Mucosa of descending colon (tissue), 3 donors: ENCODE measurements at regions not wholly inside any gene's neighbourhood (a gene's known extent, or its start where the extent isn't known, plus 50 kb on each side); places are given as distances from the start of the nearest gene placed in this dataset.

Source experiments
- ATAC-seq: fragments of 200-7000 bp; cut with Tn5 transposase; one replicate; pipeline ENCODE4 v1.9.1; 2020; ENCODE audit warnings: mild to moderate bottlenecking, moderate library complexity
- DNase-seq, 3 donors: peaks; one replicate each; pipeline ENCODE4 v3.0.0-alpha.2; 2020
- H3K36me3 ChIP-seq: fragments of 200-600 bp; one replicate; pipeline ENCODE4 v1.8.0; 2021; ENCODE audit warnings: low read depth, mild to moderate bottlenecking
- H3K4me1 ChIP-seq: fragments of 200-600 bp; one replicate; pipeline ENCODE4 v1.8.0; 2021; ENCODE audit warnings: low read depth, mild to moderate bottlenecking
- H3K4me3 ChIP-seq: fragments of 200-600 bp; one replicate; pipeline ENCODE4 v1.8.0; 2021; ENCODE audit warnings: mild to moderate bottlenecking
- H3K9me3 ChIP-seq: fragments of 200-600 bp; one replicate; pipeline ENCODE4 v1.8.0; 2021; ENCODE audit warnings: mild to moderate bottlenecking
- intact Hi-C, 2 donors: fragments of 100-400 bp; cut with DNase I in 1 of 2; cut with micrococcal nuclease in 1 of 2; formaldehyde crosslinking; loops; one replicate each; pipeline versions ENCODE4 v1.11.0 to v1.11.1; 2022; cut with DNase I, micrococcal nuclease
- TF ChIP-seq, protein P1 (sequence below): fragments of 200-600 bp; IDR thresholded peaks from one replicate; pipeline ENCODE4 v1.8.0; 2022; ENCODE audit warnings: antibody characterized with exemption, mild to moderate bottlenecking
- donor health status: DM: no; HTN: no; CAD: no; lungs with moderate emphysema.
- donor health status: DM: no; HTN: no; CAD: no.
- donor health status: DM: no; HTN: yes; CAD: no.

DNA sequence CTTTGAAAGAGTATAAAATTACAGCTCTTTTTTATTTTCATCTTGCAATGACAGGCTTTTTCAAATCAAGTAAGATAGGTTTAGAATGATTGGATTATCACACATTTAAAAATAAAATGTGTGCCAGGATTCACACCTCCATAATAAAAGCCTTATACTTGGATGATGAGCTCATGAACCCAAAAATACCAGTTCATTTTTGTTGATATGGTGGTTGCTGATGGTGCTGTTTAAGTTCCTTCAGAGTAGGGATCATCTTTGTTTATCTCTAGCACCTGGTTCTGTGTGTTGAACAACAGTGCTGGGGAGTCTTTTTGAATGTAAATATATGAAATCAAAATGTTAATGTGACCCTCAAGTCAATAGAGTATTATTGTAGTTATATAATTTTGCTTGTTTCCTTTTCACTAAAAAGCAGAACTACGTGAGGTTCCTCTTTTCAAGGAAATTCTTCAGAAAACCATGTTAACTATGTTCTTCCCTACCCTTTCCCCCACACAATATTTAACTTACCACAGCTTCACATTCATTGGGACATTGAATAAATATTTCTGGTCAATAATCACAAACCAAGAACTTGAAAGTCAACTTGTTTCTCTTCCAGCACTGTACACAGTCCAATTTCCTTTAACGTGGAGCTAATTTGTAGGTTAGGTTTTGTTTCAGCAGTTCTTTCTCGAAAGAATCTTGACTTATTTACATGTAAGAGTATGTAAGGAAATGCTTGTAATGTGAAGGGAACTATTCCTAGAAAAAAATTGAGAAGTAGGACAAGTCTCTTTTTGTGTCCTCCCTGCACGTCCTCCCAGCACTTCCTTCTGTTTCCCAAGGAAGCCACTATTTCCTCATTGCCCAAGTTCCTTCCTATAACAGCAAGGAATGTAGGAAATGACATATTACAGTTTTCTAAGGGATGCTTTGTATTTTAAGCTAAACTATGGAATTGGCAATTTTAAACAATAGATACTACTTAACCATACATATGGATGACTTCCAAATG, 945.9 kb upstream of the CITED2 start:
- DNase-seq: peak in 1 of 3 donors; percentile 3
- Histone ChIP-seq H3K9me3 (no peaks in the 10 kb centered on the region), H3K4me1 (no peaks in the 10 kb centered on the region), H3K4me3 (no peak overlapping the region), H3K36me3 (no peaks in the 10 kb centered on the region)
- TF ChIP-seq, protein P1, sequence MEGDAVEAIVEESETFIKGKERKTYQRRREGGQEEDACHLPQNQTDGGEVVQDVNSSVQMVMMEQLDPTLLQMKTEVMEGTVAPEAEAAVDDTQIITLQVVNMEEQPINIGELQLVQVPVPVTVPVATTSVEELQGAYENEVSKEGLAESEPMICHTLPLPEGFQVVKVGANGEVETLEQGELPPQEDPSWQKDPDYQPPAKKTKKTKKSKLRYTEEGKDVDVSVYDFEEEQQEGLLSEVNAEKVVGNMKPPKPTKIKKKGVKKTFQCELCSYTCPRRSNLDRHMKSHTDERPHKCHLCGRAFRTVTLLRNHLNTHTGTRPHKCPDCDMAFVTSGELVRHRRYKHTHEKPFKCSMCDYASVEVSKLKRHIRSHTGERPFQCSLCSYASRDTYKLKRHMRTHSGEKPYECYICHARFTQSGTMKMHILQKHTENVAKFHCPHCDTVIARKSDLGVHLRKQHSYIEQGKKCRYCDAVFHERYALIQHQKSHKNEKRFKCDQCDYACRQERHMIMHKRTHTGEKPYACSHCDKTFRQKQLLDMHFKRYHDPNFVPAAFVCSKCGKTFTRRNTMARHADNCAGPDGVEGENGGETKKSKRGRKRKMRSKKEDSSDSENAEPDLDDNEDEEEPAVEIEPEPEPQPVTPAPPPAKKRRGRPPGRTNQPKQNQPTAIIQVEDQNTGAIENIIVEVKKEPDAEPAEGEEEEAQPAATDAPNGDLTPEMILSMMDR: no peak
- intact Hi-C loops: no loop called here
- no peak for ATAC-seq

- no peak overlapping the region for H3K4me3 ChIP-seq
- no peak for DNase-seq
Measured at GRCh38 chr6:140319209-140319608, 944.8 kb upstream of the CITED2 start.

GRCh38 chr6:140318408-140318807, 944.0 kb upstream of the CITED2 start:
- ATAC-seq (no peak), DNase-seq (no peak)
- TF ChIP-seq, protein P1: no peak
- Histone ChIP-seq H3K36me3 (no peaks in the 10 kb centered on the region), H3K4me3 (no peak overlapping the region), H3K4me1 (no peaks in the 10 kb centered on the region), H3K9me3 (no peaks in the 10 kb centered on the region)
- intact Hi-C loops: no loop called here

More at GRCh38 chr6:140319209-140319608, 944.8 kb upstream of the CITED2 start:
- H3K36me3 ChIP-seq: no peaks in the 10 kb centered on the region
- H3K9me3 ChIP-seq: no peaks in the 10 kb centered on the region
- TF ChIP-seq, protein P1: no peak
- no peak for ATAC-seq
- no peaks in the 10 kb centered on the region for H3K4me1 ChIP-seq
- intact Hi-C loops: no loop called here

DNA sequence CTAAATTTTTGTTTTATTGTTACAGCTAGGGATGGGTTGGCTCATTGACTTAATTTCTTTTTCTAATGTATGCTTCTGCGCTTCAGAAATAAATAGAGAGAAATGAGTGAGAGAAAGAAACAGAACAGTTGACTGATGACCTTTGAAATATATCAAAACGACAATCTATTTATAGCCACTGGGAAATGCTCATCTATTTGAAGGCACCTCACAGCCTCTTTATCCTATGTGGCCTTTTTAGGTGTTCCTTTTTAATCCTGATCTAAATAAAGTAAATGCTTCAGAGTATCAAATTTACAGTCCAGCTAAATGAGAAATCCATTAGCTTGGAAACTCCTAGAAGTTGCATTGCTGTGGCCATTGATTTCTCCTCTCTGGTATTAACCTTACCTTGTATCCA, 943.5 kb upstream of the CITED2 start:
- H3K9me3 ChIP-seq: no peaks in the 10 kb centered on the region
- H3K4me3 ChIP-seq: no peak overlapping the region
- TF ChIP-seq, protein P1: no peak
- intact Hi-C loops: no loop called here
- H3K4me1 ChIP-seq: no peaks in the 10 kb centered on the region
- ATAC-seq: no peak
- H3K36me3 ChIP-seq: no peaks in the 10 kb centered on the region
- no peak for DNase-seq

DNA sequence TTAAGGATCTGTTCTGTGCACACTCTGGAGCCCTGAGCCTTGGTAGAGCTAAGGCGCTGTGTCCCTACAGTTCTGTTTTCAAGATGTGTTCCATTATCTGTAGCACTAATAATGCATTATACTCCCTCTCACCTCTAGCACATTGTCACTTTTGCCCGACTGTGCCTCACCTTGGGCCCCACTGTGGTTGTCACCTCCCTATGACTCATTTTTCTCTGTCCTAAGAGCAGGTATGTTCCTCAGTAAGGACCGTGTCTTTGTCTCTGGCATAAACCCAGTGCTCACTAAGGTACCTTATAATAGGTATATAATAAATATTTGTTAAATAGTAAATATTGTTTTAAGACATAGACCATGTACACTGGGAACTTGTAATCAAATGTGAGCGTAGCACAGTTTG, 942.5 kb upstream of the CITED2 start:
- intact Hi-C loops: no loop called here
- no peak for DNase-seq
- Histone ChIP-seq H3K4me1 (no peaks in the 10 kb centered on the region), H3K9me3 (no peaks in the 10 kb centered on the region), H3K36me3 (no peaks in the 10 kb centered on the region), H3K4me3 (no peak overlapping the region)
- ATAC-seq: peak; percentile 18
- TF ChIP-seq, protein P1: no peak
